Renal pelvis (tissue), 1 donor: ENCODE measurements at regions not wholly inside any gene's neighbourhood (a gene's known extent, or its start where the extent isn't known, plus 50 kb on each side); places are given as distances from the start of the nearest gene placed in this dataset.
"Not testable (repeated sequence)": the region's sequence is repeated elsewhere in the genome, so short reads cannot be mapped to it uniquely, and the experiment has no call there.

ENCODE experiments used
- DNase-seq: peaks from one replicate; pipeline ENCODE4 v3.0.0-alpha.2; 2013

DNA sequence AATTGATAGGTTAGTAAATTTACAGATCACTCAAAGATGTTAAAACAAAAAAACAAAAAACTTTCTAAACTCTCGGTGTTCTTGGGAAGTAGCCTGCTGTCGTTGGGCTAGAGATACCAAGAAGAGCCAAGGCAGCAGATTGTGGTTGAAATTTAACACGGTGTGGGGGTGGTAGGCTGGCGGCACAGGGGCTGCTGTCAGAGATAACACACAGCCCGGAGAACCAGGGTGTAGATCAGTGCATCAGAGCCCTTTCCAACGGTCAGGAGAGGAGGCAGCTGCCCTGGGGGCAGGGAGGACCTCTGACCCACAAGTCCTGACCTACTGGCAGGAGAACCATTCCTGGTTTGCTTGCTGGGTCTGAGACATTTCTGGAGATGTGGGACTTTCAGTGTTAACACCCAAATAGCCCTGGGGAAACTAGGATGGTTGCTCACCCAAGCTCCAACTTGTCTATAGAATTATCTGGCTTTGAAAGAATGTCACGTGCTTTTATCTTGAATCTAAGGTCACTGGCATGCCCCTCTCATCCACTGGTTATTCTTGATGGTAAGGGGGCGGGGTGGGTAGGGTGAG lies 205.2 kb upstream of the PLGLB2 start:
- peak; percentile 14 for DNase-seq

GRCh38 chr2:87543797-87544196 lies 204.1 kb upstream of the PLGLB2 start:
- DNase-seq: not testable (repeated sequence)

- DNase-seq: not testable (repeated sequence)
These were observed 200.8 kb upstream of the PLGLB2 start for GRCh38 chr2:87547106-87547505.

DNA sequence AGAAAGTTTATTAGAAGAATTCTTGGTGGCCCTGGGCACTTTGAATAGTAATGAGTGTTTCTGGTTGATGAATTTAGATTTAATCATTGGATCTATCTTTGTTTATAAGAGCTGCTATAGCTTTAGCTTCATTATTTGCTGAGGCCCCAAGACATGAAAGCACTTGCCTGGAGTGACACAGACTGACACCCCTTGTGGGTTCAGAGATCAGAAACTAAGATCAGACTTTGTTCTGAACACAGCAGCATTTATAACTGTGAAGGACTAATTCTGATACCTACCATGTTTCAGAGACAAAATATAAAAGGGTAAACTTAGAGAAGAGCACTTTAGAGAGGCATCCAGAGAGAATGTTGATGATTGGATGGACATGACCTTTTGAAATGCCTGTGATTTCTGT lies 199.9 kb upstream of the PLGLB2 start:
- not testable (repeated sequence) for DNase-seq

- not testable (repeated sequence) for DNase-seq
These were observed 199.0 kb upstream of the PLGLB2 start for GRCh38 chr2:87548681-87549536.

- DNase-seq: not testable (repeated sequence)
These were observed 198.2 kb upstream of the PLGLB2 start for GRCh38 chr2:87549561-87550202.

DNA sequence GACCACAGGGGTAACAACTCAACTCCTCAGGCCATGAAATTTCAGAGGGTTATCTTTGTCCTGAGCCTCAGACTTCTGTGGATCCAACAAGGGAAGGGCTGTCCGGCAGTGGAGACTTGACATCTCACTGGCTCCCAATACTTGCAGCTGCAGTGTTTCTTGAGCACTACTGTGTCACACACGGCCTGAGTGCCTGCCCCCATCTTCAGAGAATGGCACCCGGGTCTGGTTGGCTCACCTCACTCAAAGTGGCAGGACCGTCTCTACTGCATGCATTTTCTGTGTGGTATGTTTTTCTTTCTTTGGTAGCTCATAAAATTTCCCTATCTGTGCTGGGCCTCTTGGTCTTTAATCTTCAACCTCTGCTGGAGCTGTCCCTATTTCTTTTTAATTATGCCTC lies 193.2 kb upstream of the PLGLB2 start:
- DNase-seq: not testable (repeated sequence)

GRCh38 chr2:87555082-87555481 lies 192.8 kb upstream of the PLGLB2 start:
- DNase-seq: not testable (repeated sequence)

GRCh38 chr2:87559001-87559400 lies 188.9 kb upstream of the PLGLB2 start:
- DNase-seq: not testable (repeated sequence)

- DNase-seq: not testable (repeated sequence)
These were observed 188.2 kb upstream of the PLGLB2 start for GRCh38 chr2:87559735-87560134.

GRCh38 chr2:87565116-87565515 lies 182.8 kb upstream of the PLGLB2 start:
- not testable (repeated sequence) for DNase-seq

DNA sequence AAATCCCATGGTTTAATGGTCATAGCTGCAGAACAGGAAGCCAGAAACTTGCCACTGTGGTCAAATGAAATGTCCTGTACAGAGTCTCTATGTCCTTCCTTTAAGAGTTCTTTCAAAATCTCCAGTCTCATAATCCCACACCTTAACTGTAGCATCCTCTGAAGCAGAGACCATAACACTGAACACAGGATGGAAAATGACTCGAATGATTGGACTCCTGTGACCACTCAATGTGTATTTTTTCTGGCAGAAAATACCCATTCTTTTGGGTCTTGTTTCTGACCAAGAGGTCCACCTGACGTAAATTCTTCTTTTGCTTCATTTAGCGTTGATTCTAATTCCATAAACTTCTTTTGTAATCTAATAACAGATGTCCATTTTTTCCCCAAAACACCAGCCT lies 181.4 kb upstream of the PLGLB2 start:
- DNase-seq: not testable (repeated sequence)

DNA sequence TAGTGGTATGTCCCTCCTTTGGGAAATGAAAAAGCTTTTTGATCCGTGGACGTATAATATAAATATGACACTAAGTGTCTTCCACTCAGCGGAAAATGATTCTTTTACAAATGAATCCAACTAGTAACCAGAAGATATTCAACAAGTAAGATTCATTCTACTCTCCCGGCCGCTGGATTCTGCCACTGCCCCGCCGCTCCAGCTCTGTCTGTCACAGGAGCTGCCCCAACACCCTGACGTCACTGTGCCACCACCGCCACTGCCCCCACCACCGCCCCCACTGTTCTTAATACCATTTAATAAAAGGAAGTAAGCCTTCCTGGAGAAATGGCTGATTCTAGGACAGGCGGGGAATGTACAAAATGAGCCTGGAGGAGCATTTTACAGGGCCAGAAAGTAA lies 180.8 kb upstream of the PLGLB2 start:
- DNase-seq: not testable (repeated sequence)

GRCh38 chr2:87567912-87568311 lies 180.0 kb upstream of the PLGLB2 start:
- not testable (repeated sequence) for DNase-seq

- not testable (repeated sequence) for DNase-seq
These were observed 179.2 kb upstream of the PLGLB2 start for GRCh38 chr2:87568554-87569278.

- not testable (repeated sequence) for DNase-seq
These were observed 178.0 kb upstream of the PLGLB2 start for GRCh38 chr2:87569689-87570397.

- DNase-seq: not testable (repeated sequence)
These were observed 175.9 kb upstream of the PLGLB2 start for GRCh38 chr2:87571889-87572465.

GRCh38 chr2:87572906-87573305 lies 175.0 kb upstream of the PLGLB2 start:
- DNase-seq: not testable (repeated sequence)

DNA sequence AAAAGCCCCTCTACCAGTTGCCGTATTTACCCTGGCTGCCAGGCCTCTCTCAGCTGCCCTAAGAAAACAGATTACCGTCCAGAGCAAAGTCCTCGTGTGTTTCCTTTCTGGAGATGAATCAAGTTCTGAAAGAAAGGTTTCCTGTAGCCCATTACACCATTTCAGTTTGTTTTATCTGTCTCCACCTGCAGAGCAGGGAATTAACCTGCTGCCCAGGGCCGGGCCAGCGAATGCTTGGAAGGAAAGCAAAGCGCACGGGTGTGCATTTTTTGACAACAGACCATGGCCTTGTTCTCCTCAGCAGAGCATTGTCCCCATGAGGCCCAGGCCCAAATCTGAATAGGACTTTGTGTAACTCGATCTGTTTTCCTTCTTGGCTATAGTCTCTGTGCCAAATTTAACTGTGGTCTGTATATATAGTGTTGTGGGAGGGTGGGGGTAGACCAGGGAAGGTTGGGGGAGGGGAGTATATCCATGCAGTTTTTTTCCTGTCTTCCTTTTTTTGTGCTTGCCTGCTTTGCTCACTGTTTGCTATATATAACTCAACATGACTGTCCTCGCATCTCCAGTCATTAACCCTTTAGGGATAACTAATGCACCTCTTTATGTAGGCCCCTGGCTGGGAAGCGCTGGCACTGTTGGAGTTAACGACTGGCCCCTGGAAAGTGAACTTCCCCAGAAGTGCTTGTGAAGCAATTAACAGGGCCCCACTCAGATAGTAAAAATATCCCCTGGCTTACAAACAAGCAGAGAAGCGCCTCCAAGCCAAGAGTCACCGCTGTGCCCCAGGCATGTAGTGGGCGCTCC lies 174.3 kb upstream of the PLGLB2 start:
- not testable (repeated sequence) for DNase-seq
